H9 (cell line): ENCODE measurements at regions not wholly inside any gene's neighbourhood (a gene's known extent, or its start where the extent isn't known, plus 50 kb on each side); places are given as distances from the start of the nearest gene placed in this dataset.

Experiments
- DNase-seq: peaks from one replicate; pipeline ENCODE4 v3.0.0-alpha.2; 2017
- H2AFZ ChIP-seq: one replicate; pipeline ENCODE4 v1.6.1; 2013; ENCODE audit warnings: mild to moderate bottlenecking, low read length, control low read depth, moderate library complexity
- H2AK5ac ChIP-seq: 2 replicates; pipeline ENCODE4 v1.6.1; 2013; ENCODE audit warnings: low read length, control low read depth, mixed read lengths; ENCODE audit not compliant: insufficient read length
- H2BK120ac ChIP-seq: one replicate; pipeline ENCODE4 v1.6.1; 2013; ENCODE audit warnings: low read depth, mild to moderate bottlenecking, low read length, control low read depth, inconsistent platforms; ENCODE audit not compliant: poor library complexity, severe bottlenecking
- H2BK12ac ChIP-seq: 2 replicates; pipeline ENCODE4 v1.6.1; 2013; ENCODE audit warnings: low read length, control low read depth, mixed read lengths, low read depth; ENCODE audit not compliant: insufficient read length
- H2BK15ac ChIP-seq: 2 replicates; pipeline ENCODE4 v1.6.1; 2013; ENCODE audit warnings: low read depth, low read length, control low read depth
- H2BK20ac ChIP-seq: one replicate; pipeline ENCODE4 v1.6.1; 2013; ENCODE audit warnings: low read depth, mild to moderate bottlenecking, low read length, control low read depth, inconsistent platforms; ENCODE audit not compliant: poor library complexity, severe bottlenecking
- H2BK5ac ChIP-seq: 2 replicates; pipeline ENCODE4 v1.6.1; 2013; ENCODE audit warnings: low read length, control low read depth, mixed read lengths; ENCODE audit not compliant: insufficient read length
- H3K14ac ChIP-seq: 2 replicates; pipeline ENCODE4 v1.6.1; 2013; ENCODE audit warnings: low read length, control low read depth; ENCODE audit not compliant: insufficient read depth
- H3K18ac ChIP-seq: 2 replicates; pipeline ENCODE4 v1.6.1; 2013; ENCODE audit warnings: low read depth, mild to moderate bottlenecking, mixed read lengths, low read length, control low read depth; ENCODE audit not compliant: insufficient read length
- H3K23ac ChIP-seq: 2 replicates; pipeline ENCODE4 v1.6.1; 2013; ENCODE audit warnings: low read length, control low read depth, mixed read lengths, low read depth; ENCODE audit not compliant: insufficient read length
- H3K23me2 ChIP-seq: 2 replicates; pipeline ENCODE4 v1.6.1; 2013; ENCODE audit warnings: low read depth, mild to moderate bottlenecking, mixed read lengths, low read length, control low read depth; ENCODE audit not compliant: insufficient read length, poor library complexity, severe bottlenecking
- H3K27ac ChIP-seq: 2 replicates; pipeline ENCODE4 v1.5.1; 2013; ENCODE audit warnings: low read length, control low read depth, mixed read lengths, low read depth; ENCODE audit not compliant: insufficient read length
- H3K27me3 ChIP-seq: 2 replicates; pipeline ENCODE4 v1.6.1; 2013; ENCODE audit warnings: low read length, control low read depth, inconsistent platforms; ENCODE audit not compliant: insufficient read depth
- H3K4ac ChIP-seq: 2 replicates; pipeline ENCODE4 v1.6.1; 2013; ENCODE audit warnings: low read depth, mild to moderate bottlenecking, control low read depth, inconsistent platforms, low read length, moderate library complexity
- H3K4me1 ChIP-seq: 2 replicates; pipeline ENCODE4 v1.6.1; 2013; ENCODE audit warnings: low read length, control low read depth, inconsistent platforms; ENCODE audit not compliant: insufficient read depth
- H3K4me2 ChIP-seq: 2 replicates; pipeline ENCODE4 v1.6.1; 2013; ENCODE audit warnings: low read length, control low read depth, mixed read lengths; ENCODE audit not compliant: insufficient read length, insufficient read depth
- H3K56ac ChIP-seq: 2 replicates; pipeline ENCODE4 v1.6.1; 2013; ENCODE audit warnings: low read depth, mild to moderate bottlenecking, mixed read lengths, low read length, control low read depth; ENCODE audit not compliant: insufficient read length
- H3K79me1 ChIP-seq: 2 replicates; pipeline ENCODE4 v1.6.1; 2013; ENCODE audit warnings: low read depth, mild to moderate bottlenecking, moderate library complexity, low read length, control low read depth, inconsistent platforms; ENCODE audit not compliant: insufficient read depth, poor library complexity, severe bottlenecking
- H3K79me2 ChIP-seq: 2 replicates; pipeline ENCODE4 v1.6.1; 2013; ENCODE audit warnings: low read length, control low read depth, inconsistent platforms; ENCODE audit not compliant: insufficient read depth
- H3K9ac ChIP-seq: 2 replicates; pipeline ENCODE4 v1.6.1; 2013; ENCODE audit warnings: low read length, control low read depth, mixed read lengths; ENCODE audit not compliant: insufficient read length; ENCODE audit errors: extremely low read depth
- H3K9me3 ChIP-seq: one replicate; pipeline ENCODE4 v1.6.1; 2013; ENCODE audit warnings: low read depth, low read length, inconsistent platforms; ENCODE audit not compliant: control insufficient read depth
- H3T11ph ChIP-seq: one replicate; pipeline ENCODE4 v1.6.1; 2013; ENCODE audit warnings: mild to moderate bottlenecking, low read length, control low read depth, inconsistent platforms
- H4K20me1 ChIP-seq: one replicate; pipeline ENCODE4 v1.6.1; 2013; ENCODE audit not compliant: control insufficient read depth, insufficient read length, insufficient read depth
- H4K5ac ChIP-seq: 2 replicates; pipeline ENCODE4 v1.6.1; 2013; ENCODE audit warnings: low read depth, mild to moderate bottlenecking, mixed read lengths, low read length, control low read depth; ENCODE audit not compliant: insufficient read length
- H4K8ac ChIP-seq: replicated peaks from 2 replicates; pipeline ENCODE4 v1.6.1; 2013; ENCODE audit warnings: low read length, control low read depth, mixed read lengths, low read depth; ENCODE audit not compliant: insufficient read length
- H4K91ac ChIP-seq: 2 replicates; pipeline ENCODE4 v1.6.1; 2013; ENCODE audit warnings: low read depth, mild to moderate bottlenecking, moderate library complexity, mixed read lengths, low read length, control low read depth; ENCODE audit not compliant: insufficient read length
- H3K27ac Mint-ChIP-seq, 3 experiments: 2 replicates in 2 of 3; 3 replicates in 1 of 3; pipeline ENCODE4 v1.8.0; 2020 to 2021; ENCODE audit warnings: mixed read lengths in 3 of 3, mild to moderate bottlenecking in 1 of 3, moderate library complexity in 1 of 3
- H3K27me3 Mint-ChIP-seq: 2 replicates; pipeline ENCODE4 v1.8.0; 2021; ENCODE audit warnings: low read depth, mild to moderate bottlenecking, moderate library complexity, mixed read lengths
- H3K36me3 Mint-ChIP-seq, 3 experiments: 2 replicates in 2 of 3; 3 replicates in 1 of 3; pipeline ENCODE4 v1.8.0; 2020 to 2021; ENCODE audit warnings: low read depth in 3 of 3, mixed read lengths in 3 of 3; ENCODE audit not compliant: insufficient read depth in 1 of 3
- H3K4me1 Mint-ChIP-seq, 2 experiments: 2 replicates each; pipeline ENCODE4 v1.8.0; 2020; ENCODE audit warnings: mixed read lengths in 2 of 2
- H3K4me3 Mint-ChIP-seq, 2 experiments: 2 replicates in 1 of 2; 3 replicates in 1 of 2; pipeline ENCODE4 v1.8.0; 2020 to 2021; ENCODE audit warnings: mild to moderate bottlenecking in 2 of 2, mixed read lengths in 2 of 2, moderate library complexity in 1 of 2
- H3K9me3 Mint-ChIP-seq, 2 experiments: 2 replicates in 1 of 2; 3 replicates in 1 of 2; pipeline ENCODE4 v1.8.0; 2020; ENCODE audit warnings: mild to moderate bottlenecking in 2 of 2, mixed read lengths in 2 of 2, moderate library complexity in 1 of 2
- WGBS: extraction: QIAGEN DNeasy Blood & Tissue Kit; methylation state at CpG from one replicate; pipeline ENCODE4 v1.1.7; 2013; ENCODE audit warnings: missing lambda C conversion rate, low lambda C conversion rate, mixed read lengths; ENCODE audit not compliant: insufficient read length; ENCODE audit errors: extremely low coverage; 5-methylcytosine and 5-hydroxymethylcytosine counted together
- TF ChIP-seq, protein P1 (sequence below): fragments of 200-600 bp; sonication (generic); conservative IDR thresholded peaks from 3 replicates; pipeline ENCODE4 v1.8.0; 2021; ENCODE audit warnings: antibody characterized with exemption, mild to moderate bottlenecking

DNA sequence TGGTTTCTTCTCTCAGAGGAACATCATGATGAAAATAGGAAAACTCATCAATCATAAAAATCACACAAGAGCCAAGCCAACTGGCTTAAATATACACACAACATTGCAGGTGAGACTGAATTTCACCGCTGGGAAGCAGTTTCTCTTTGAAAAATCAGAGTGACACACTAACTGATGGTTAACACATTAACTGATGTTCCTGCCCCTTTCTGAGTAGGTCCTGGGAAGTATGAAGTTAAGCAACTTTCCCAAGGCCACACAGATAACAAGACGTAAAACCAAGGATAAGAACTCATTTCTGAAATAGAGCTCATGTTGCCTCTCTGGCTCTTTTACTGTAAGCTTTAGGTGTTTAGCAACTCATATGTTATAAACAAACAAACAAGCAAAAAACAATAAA lies 813.7 kb upstream of the HS3ST1 start:
- TF ChIP-seq, protein P1, sequence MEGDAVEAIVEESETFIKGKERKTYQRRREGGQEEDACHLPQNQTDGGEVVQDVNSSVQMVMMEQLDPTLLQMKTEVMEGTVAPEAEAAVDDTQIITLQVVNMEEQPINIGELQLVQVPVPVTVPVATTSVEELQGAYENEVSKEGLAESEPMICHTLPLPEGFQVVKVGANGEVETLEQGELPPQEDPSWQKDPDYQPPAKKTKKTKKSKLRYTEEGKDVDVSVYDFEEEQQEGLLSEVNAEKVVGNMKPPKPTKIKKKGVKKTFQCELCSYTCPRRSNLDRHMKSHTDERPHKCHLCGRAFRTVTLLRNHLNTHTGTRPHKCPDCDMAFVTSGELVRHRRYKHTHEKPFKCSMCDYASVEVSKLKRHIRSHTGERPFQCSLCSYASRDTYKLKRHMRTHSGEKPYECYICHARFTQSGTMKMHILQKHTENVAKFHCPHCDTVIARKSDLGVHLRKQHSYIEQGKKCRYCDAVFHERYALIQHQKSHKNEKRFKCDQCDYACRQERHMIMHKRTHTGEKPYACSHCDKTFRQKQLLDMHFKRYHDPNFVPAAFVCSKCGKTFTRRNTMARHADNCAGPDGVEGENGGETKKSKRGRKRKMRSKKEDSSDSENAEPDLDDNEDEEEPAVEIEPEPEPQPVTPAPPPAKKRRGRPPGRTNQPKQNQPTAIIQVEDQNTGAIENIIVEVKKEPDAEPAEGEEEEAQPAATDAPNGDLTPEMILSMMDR: no peak
- no peak overlapping the region for H2BK12ac ChIP-seq
- no peak overlapping the region for H4K8ac ChIP-seq
- no peak overlapping the region for H3K27ac ChIP-seq
- no peak overlapping the region for H4K5ac ChIP-seq
- H2BK120ac ChIP-seq: no peak overlapping the region
- H2BK5ac ChIP-seq: no peak overlapping the region
- no peak overlapping the region for H3K18ac ChIP-seq
- no peak overlapping the region for H4K91ac ChIP-seq
- Mint-ChIP-seq H3K4me3 (no peak overlapping the region), H3K27ac (no peak overlapping the region), H3K27me3 (no peaks in the 10 kb centered on the region), H3K36me3 (peaks cover 0 to 4% (median 0%) of the 10 kb centered on the region in 3 experiments; a peak in 2 of 7 replicates), H3K9me3 (no peaks in the 10 kb centered on the region; a peak in 1 of 5 replicates), H3K4me1 (peaks cover 41 to 42% of the 10 kb centered on the region in 2 experiments)
- no peak overlapping the region for H2AFZ ChIP-seq
- no peaks in the 10 kb centered on the region for H3K9me3 ChIP-seq
- DNase-seq: no peak
- no peak overlapping the region for H3K23ac ChIP-seq
- no peak overlapping the region for H3T11ph ChIP-seq
- H2AK5ac ChIP-seq: no peak overlapping the region
- H3K79me1 ChIP-seq: no peaks in the 10 kb centered on the region
- no peak overlapping the region for H3K9ac ChIP-seq
- H2BK20ac ChIP-seq: no peak overlapping the region
- no peak overlapping the region for H3K4ac ChIP-seq
- no peaks in the 10 kb centered on the region for H3K23me2 ChIP-seq
- H3K4me2 ChIP-seq: no peak overlapping the region
- H3K56ac ChIP-seq: no peak overlapping the region
- no peaks in the 10 kb centered on the region for H3K27me3 ChIP-seq
- no peaks in the 10 kb centered on the region for H4K20me1 ChIP-seq
- WGBS: no CpG with 5 or more reads among the region's 2 CpGs
- H3K14ac ChIP-seq: no peak overlapping the region
- H3K4me1 ChIP-seq: 0 out of 2 replicates have a peak, but pooled peaks cover 3% of the 10 kb centered on the region
- no peak overlapping the region for H2BK15ac ChIP-seq
- no peaks in the 10 kb centered on the region for H3K79me2 ChIP-seq
